Upper lobe of right lung (tissue), 1 donor: ENCODE measurements at regions not wholly inside any gene's neighbourhood (a gene's known extent, or its start where the extent isn't known, plus 50 kb on each side); places are given as distances from the start of the nearest gene placed in this dataset.

Experiments used
- ATAC-seq: fragments of 200-7000 bp; cut with Tn5 transposase; one replicate; pipeline ENCODE4 v1.9.1; 2020; ENCODE audit warnings: mild to moderate bottlenecking, moderate library complexity
- DNase-seq: peaks from one replicate; pipeline ENCODE4 v3.0.0-alpha.2; 2020
- H3K27ac ChIP-seq: fragments of 200-600 bp; one replicate; pipeline ENCODE4 v1.8.0; 2022
- H3K27me3 ChIP-seq: fragments of 200-600 bp; one replicate; pipeline ENCODE4 v1.8.0; 2022; ENCODE audit warnings: mild to moderate bottlenecking
- H3K36me3 ChIP-seq: fragments of 200-600 bp; one replicate; pipeline ENCODE4 v1.8.0; 2022
- H3K4me1 ChIP-seq: fragments of 200-600 bp; one replicate; pipeline ENCODE4 v1.8.0; 2022
- H3K4me3 ChIP-seq: fragments of 200-600 bp; one replicate; pipeline ENCODE4 v1.8.0; 2022; ENCODE audit warnings: mild to moderate bottlenecking
- H3K9me3 ChIP-seq: fragments of 200-600 bp; one replicate; pipeline ENCODE4 v1.8.0; 2022
- intact Hi-C: fragments of 100-400 bp; cut with DNase I; formaldehyde crosslinking; loops from one replicate; pipeline ENCODE4 v1.11.0; 2022
- TF ChIP-seq, protein P1 (sequence below): fragments of 200-600 bp; IDR thresholded peaks from one replicate; pipeline ENCODE4 v1.8.0; 2022; ENCODE audit warnings: antibody characterized with exemption
- donor health status: DM: no; HTN: yes; CAD: no; lungs with severe emphysema.

DNA sequence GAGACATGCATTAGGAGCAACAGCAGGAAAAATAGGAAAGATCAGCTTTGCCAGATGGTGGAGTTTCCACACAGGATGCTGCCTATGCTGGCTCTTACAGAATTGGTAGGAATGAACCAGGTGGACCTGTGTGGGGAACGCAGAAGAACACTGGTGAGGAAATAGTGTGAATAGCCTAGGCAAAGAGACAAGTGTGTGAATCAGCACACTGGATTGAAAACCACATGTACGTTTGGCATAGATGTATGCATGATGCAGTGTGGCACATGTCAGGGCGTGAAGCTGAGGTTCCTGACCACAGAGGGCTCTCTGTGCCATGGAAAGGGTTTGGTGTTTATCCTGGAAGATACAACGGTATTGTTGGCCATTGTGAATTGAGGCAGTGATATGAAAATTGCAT lies 156.5 kb upstream of the SLC10A2 start:
- H3K9me3 ChIP-seq, result no peaks in the 10 kb centered on the region
- ATAC-seq (no peak), DNase-seq (no peak)
- H3K27me3 ChIP-seq, result no peaks in the 10 kb centered on the region
- H3K4me1 ChIP-seq, result no peaks in the 10 kb centered on the region
- H3K4me3 ChIP-seq, result no peak overlapping the region
- H3K27ac ChIP-seq, result no peak overlapping the region
- TF ChIP-seq, protein P1, sequence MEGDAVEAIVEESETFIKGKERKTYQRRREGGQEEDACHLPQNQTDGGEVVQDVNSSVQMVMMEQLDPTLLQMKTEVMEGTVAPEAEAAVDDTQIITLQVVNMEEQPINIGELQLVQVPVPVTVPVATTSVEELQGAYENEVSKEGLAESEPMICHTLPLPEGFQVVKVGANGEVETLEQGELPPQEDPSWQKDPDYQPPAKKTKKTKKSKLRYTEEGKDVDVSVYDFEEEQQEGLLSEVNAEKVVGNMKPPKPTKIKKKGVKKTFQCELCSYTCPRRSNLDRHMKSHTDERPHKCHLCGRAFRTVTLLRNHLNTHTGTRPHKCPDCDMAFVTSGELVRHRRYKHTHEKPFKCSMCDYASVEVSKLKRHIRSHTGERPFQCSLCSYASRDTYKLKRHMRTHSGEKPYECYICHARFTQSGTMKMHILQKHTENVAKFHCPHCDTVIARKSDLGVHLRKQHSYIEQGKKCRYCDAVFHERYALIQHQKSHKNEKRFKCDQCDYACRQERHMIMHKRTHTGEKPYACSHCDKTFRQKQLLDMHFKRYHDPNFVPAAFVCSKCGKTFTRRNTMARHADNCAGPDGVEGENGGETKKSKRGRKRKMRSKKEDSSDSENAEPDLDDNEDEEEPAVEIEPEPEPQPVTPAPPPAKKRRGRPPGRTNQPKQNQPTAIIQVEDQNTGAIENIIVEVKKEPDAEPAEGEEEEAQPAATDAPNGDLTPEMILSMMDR, result no peak
- intact Hi-C loops, result no loop called here
- no peaks in the 10 kb centered on the region for H3K36me3 ChIP-seq

DNA sequence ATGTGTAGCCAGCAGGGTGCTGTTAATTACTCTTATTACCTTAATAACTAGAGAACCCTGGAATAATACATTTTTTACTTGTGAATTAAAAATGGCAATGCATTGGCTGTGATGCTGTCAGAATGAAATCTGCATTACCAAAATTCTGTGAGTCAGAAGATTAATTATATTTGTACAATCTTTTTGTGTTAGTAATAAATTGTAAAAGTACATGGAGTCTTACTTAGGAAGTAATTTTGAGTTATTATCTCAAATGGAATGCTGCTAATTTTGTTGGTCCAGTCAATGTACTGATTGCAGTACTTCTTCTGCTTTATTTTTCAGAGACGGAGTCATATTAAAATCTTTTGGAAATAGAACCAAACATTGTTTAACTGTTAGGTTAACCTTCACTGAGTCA lies 152.0 kb upstream of the SLC10A2 start:
- TF ChIP-seq, protein P1, result no peak
- Histone ChIP-seq H3K4me3 (no peak overlapping the region), H3K36me3 (no peaks in the 10 kb centered on the region), H3K9me3 (no peaks in the 10 kb centered on the region), H3K27ac (no peak overlapping the region), H3K27me3 (no peaks in the 10 kb centered on the region), H3K4me1 (no peaks in the 10 kb centered on the region)
- DNase-seq (no peak), ATAC-seq (no peak)
- intact Hi-C loops, result no loop called here

DNA sequence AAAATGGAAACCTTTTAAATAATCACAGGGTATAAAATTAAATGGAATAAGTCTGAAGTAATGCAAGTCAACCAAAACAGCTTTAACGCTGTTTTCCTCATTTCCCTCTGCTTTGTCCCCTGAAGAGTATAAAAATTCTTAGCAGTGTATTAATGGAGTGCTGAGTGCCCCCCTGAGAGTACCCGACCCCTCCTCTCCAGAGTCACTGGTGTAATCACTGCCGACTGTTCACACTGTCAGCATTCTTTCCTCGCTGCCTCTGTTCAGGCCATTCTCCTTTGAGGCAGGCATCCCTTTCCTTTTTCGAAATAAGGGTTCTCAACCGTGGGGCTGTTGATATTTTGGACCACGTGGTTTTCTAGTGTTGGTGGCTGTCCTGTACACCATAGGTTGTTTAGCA lies 146.9 kb upstream of the SLC10A2 start:
- H3K4me1 ChIP-seq, result no peaks in the 10 kb centered on the region
- DNase-seq (no peak), ATAC-seq (no peak)
- TF ChIP-seq, protein P1, result no peak
- H3K27ac ChIP-seq, result no peak overlapping the region
- no peaks in the 10 kb centered on the region for H3K9me3 ChIP-seq
- no peaks in the 10 kb centered on the region for H3K36me3 ChIP-seq
- intact Hi-C loops, result no loop called here
- H3K27me3 ChIP-seq, result no peaks in the 10 kb centered on the region
- no peak overlapping the region for H3K4me3 ChIP-seq

DNA sequence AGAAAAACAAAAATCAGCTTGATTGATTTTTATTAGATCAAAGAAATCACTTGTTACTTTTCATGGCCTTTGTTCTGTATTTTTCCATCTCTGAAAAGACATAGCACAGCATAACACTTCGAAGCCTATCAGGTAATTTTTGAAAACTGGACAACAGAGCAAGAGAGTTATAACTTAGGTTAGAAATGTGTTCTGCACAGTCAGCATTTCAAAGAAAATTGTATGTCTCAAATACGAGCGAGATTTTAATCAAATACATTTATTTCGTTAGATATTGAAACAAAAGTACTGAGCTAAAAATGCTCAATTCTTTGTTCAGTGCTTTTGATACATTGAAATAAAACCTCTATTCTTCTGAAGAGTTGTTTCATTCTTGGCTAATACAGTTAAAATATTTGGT lies 144.1 kb upstream of the SLC10A2 start:
- TF ChIP-seq, protein P1, result no peak
- no peaks in the 10 kb centered on the region for H3K9me3 ChIP-seq
- H3K4me1 ChIP-seq, result no peaks in the 10 kb centered on the region
- no peak overlapping the region for H3K4me3 ChIP-seq
- DNase-seq (no peak), ATAC-seq (no peak)
- no peaks in the 10 kb centered on the region for H3K27me3 ChIP-seq
- H3K27ac ChIP-seq, result no peak overlapping the region
- no peaks in the 10 kb centered on the region for H3K36me3 ChIP-seq
- intact Hi-C loops, result no loop called here

DNA sequence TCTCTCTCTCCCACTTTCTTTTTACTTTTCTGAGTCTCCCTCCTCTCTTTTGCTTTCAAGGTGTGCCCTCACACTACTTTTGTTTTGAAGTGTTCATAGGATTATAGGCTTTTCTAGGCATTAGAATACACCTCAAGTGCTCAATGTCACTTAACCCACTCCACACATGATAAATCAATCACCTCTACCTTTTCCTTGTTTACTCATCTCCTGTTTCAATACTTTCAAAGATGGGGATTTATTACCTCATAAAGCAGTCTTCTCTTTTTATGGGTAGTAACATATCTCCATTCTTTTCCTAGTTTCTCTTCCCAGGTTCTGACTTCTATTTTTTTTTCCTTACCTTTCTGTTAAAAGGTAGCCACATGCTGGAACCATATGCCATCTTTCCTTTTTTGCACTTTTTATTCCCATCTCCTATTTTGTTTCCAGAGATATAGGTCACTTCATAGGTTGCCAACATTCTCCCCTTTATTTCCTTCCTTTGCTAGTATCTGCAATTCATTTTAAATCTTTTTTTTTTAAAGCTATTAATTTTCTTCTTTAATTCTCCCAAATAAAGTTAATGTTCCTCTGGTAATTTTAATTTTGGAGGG lies 137.6 kb upstream of the SLC10A2 start:
- no peaks in the 10 kb centered on the region for H3K9me3 ChIP-seq
- H3K36me3 ChIP-seq, result no peaks in the 10 kb centered on the region
- no peaks in the 10 kb centered on the region for H3K27me3 ChIP-seq
- DNase-seq (no peak), ATAC-seq (no peak)
- no peak overlapping the region for H3K27ac ChIP-seq
- no peaks in the 10 kb centered on the region for H3K4me1 ChIP-seq
- H3K4me3 ChIP-seq, result no peak overlapping the region
- intact Hi-C loops, result no loop called here
- TF ChIP-seq, protein P1, result no peak
